WTC11 (cell line): ENCODE measurements at regions not wholly inside any gene's neighbourhood (a gene's known extent, or its start where the extent isn't known, plus 50 kb on each side); places are given as distances from the start of the nearest gene placed in this dataset.

Experiments
- ATAC-seq: fragments of 200-7000 bp; cut with Tn5 transposase; 2 replicates; pipeline ENCODE4 v1.10.0; 2021; ENCODE audit warnings: mild to moderate bottlenecking, moderate library complexity
- CTCF ChIA-PET: fragments of 300-600 bp; sonication (Branson Sonifier 250); formaldehyde crosslinking; loops from one replicate; lab custom pipeline; 2021; ENCODE audit warnings: antibody characterized with exemption; lab: Charles Lee
- POLR2A ChIA-PET: fragments of 350-600 bp; sonication (Branson Sonifier 250); formaldehyde crosslinking; loops from one replicate; lab custom pipeline; 2021; ENCODE audit warnings: antibody characterized with exemption; lab: Charles Lee
- DNase-seq: peaks from one replicate; pipeline ENCODE4 v3.0.0; 2021; ENCODE audit warnings: low spot score
- H3K27ac Mint-ChIP-seq: 2 replicates; pipeline ENCODE4 v1.8.0; 2021; ENCODE audit warnings: mixed read lengths
- H3K27me3 Mint-ChIP-seq: 2 replicates; pipeline ENCODE4 v1.8.0; 2021; ENCODE audit warnings: low read depth, mild to moderate bottlenecking, moderate library complexity, mixed read lengths
- H3K36me3 Mint-ChIP-seq: 2 replicates; pipeline ENCODE4 v1.8.0; 2021; ENCODE audit warnings: mixed read lengths
- H3K4me1 Mint-ChIP-seq: 2 replicates; pipeline ENCODE4 v1.8.0; 2022; ENCODE audit warnings: mixed read lengths
- H3K4me3 Mint-ChIP-seq: 2 replicates; pipeline ENCODE4 v1.8.0; 2021; ENCODE audit warnings: mild to moderate bottlenecking, moderate library complexity, mixed read lengths
- H3K9me3 Mint-ChIP-seq: 2 replicates; pipeline ENCODE4 v1.8.0; 2021; ENCODE audit warnings: mixed read lengths
- ATF1 ChIP-seq: sonication (generic); formaldehyde crosslinking; IDR thresholded peaks from 2 replicates; pipeline ENCODE4 v1.8.1; 2023; ENCODE audit warnings: mild to moderate bottlenecking, moderate library complexity, missing genetic modification reagents
- CDX4 ChIP-seq: fragments of 250-450 bp; sonication (Bioruptor Pico); IDR thresholded peaks from 2 replicates; pipeline ENCODE4 v1.9.0; 2021; ENCODE audit warnings: moderate library complexity, mild to moderate bottlenecking, inconsistent platforms, borderline replicate concordance
- EMX1 ChIP-seq: fragments of 250-450 bp; sonication (Bioruptor Pico); IDR thresholded peaks from 2 replicates; pipeline ENCODE4 v1.8.0; 2021; ENCODE audit warnings: mild to moderate bottlenecking
- FOXJ3 ChIP-seq: sonication (generic); formaldehyde crosslinking; IDR thresholded peaks from 2 replicates; pipeline ENCODE4 v1.9.0; 2021; ENCODE audit warnings: missing genetic modification reagents, mild to moderate bottlenecking, borderline replicate concordance
- FOXK1 ChIP-seq: sonication (generic); formaldehyde crosslinking; IDR thresholded peaks from 2 replicates; pipeline ENCODE4 v1.8.0; 2022; ENCODE audit warnings: mild to moderate bottlenecking, moderate library complexity, missing genetic modification reagents
- HMGXB4 ChIP-seq: sonication (generic); formaldehyde crosslinking; IDR thresholded peaks from 2 replicates; pipeline ENCODE4 v1.8.1; 2023; ENCODE audit warnings: mild to moderate bottlenecking, moderate library complexity, missing genetic modification reagents
- NFE2L1 ChIP-seq: sonication (generic); formaldehyde crosslinking; IDR thresholded peaks from 2 replicates; pipeline ENCODE4 v1.8.1; 2023; ENCODE audit warnings: missing genetic modification reagents
- RORB ChIP-seq: fragments of 250-450 bp; sonication (Bioruptor Pico); IDR thresholded peaks from 2 replicates; pipeline ENCODE4 v1.9.0; 2021; ENCODE audit warnings: mild to moderate bottlenecking
- SMAD4 ChIP-seq: sonication (generic); formaldehyde crosslinking; IDR thresholded peaks from 2 replicates; pipeline ENCODE4 v1.8.0; 2022; ENCODE audit warnings: mild to moderate bottlenecking, missing genetic modification reagents
- SP1 ChIP-seq: sonication (generic); formaldehyde crosslinking; conservative IDR thresholded peaks from 2 replicates; pipeline ENCODE4 v1.8.1; 2022; ENCODE audit warnings: missing genetic modification reagents
- TP53 ChIP-seq: sonication (generic); formaldehyde crosslinking; IDR thresholded peaks from 2 replicates; pipeline ENCODE4 v1.8.1; 2023; ENCODE audit warnings: mild to moderate bottlenecking, missing genetic modification reagents
- USF1 ChIP-seq: sonication (generic); formaldehyde crosslinking; IDR thresholded peaks from 2 replicates; pipeline ENCODE4 v1.8.0; 2022; ENCODE audit warnings: mild to moderate bottlenecking, missing genetic modification reagents
- ZNF232 ChIP-seq: sonication (generic); formaldehyde crosslinking; IDR thresholded peaks from 2 replicates; pipeline ENCODE4 v1.8.0; 2022; ENCODE audit warnings: mild to moderate bottlenecking, missing genetic modification reagents
- ZNF263 ChIP-seq: sonication (generic); formaldehyde crosslinking; IDR thresholded peaks from 2 replicates; pipeline ENCODE4 v1.8.1; 2022; ENCODE audit warnings: low read depth, mild to moderate bottlenecking, moderate library complexity, missing genetic modification reagents
- ZNF317 ChIP-seq: sonication (generic); formaldehyde crosslinking; IDR thresholded peaks from 2 replicates; pipeline ENCODE4 v1.8.1; 2023; ENCODE audit warnings: low read depth, mild to moderate bottlenecking, moderate library complexity, missing genetic modification reagents, borderline replicate concordance
- ZNF423 ChIP-seq: fragments of 250-450 bp; sonication (Bioruptor Pico); IDR thresholded peaks from 2 replicates; pipeline ENCODE4 v2.1.2; 2022; ENCODE audit warnings: mild to moderate bottlenecking, moderate library complexity
- TF ChIP-seq, protein P1 (sequence below): fragments of 250-450 bp; sonication (Bioruptor Pico); IDR thresholded peaks from 2 replicates; pipeline ENCODE4 v1.8.0; 2021; ENCODE audit warnings: mild to moderate bottlenecking
- TF ChIP-seq, protein P2 (sequence below): sonication (generic); formaldehyde crosslinking; IDR thresholded peaks from 2 replicates; pipeline ENCODE4 v1.8.0; 2022; ENCODE audit warnings: mild to moderate bottlenecking, missing genetic modification reagents
- TF ChIP-seq, protein P3 (sequence below): sonication (generic); formaldehyde crosslinking; IDR thresholded peaks from 2 replicates; pipeline ENCODE4 v1.8.1; 2022; ENCODE audit warnings: missing genetic modification reagents, borderline replicate concordance

DNA sequence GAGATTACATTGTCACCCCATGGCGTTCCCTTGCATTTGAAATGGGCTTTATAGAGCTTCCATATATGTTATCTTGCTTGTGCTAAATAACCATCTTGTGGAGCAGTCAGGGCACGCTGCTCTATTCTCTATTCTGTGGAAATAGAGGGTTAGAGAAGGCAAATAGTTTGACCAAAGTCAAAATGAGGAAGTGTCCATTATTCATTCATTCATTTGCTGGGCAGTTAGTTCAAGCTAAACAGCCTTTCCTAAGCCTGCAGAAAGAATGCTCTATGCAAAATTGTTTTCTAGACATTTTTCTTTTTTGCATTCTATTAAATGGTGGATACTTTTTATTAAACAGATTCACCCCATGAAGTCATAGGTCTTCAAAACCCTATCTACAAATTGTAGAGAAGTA, 67.8 kb upstream of the ELAC2 start:
- ChIA-PET CTCF (no interaction called here), POLR2A (no interaction called here)
- Mint-ChIP-seq H3K27me3 (no peaks in the 10 kb centered on the region), H3K9me3 (peaks cover 19% of the 10 kb centered on the region), H3K4me1 (no peaks in the 10 kb centered on the region), H3K4me3 (no peak overlapping the region), H3K36me3 (no peaks in the 10 kb centered on the region), H3K27ac (no peak overlapping the region)
- ATAC-seq: no peak
- DNase-seq: no peak
- TF ChIP-seq HMGXB4 (CRISPR knock-in tag): no peak
- TF ChIP-seq, protein P1, sequence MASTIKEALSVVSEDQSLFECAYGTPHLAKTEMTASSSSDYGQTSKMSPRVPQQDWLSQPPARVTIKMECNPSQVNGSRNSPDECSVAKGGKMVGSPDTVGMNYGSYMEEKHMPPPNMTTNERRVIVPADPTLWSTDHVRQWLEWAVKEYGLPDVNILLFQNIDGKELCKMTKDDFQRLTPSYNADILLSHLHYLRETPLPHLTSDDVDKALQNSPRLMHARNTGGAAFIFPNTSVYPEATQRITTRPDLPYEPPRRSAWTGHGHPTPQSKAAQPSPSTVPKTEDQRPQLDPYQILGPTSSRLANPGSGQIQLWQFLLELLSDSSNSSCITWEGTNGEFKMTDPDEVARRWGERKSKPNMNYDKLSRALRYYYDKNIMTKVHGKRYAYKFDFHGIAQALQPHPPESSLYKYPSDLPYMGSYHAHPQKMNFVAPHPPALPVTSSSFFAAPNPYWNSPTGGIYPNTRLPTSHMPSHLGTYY (CRISPR knock-in tag): no peak
- TF ChIP-seq FOXK1 (CRISPR knock-in tag): no peak
- TF ChIP-seq ZNF232 (CRISPR knock-in tag): no peak
- TF ChIP-seq, protein P2, sequence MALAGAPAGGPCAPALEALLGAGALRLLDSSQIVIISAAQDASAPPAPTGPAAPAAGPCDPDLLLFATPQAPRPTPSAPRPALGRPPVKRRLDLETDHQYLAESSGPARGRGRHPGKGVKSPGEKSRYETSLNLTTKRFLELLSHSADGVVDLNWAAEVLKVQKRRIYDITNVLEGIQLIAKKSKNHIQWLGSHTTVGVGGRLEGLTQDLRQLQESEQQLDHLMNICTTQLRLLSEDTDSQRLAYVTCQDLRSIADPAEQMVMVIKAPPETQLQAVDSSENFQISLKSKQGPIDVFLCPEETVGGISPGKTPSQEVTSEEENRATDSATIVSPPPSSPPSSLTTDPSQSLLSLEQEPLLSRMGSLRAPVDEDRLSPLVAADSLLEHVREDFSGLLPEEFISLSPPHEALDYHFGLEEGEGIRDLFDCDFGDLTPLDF: no peak
- TF ChIP-seq USF1: no peak
- TF ChIP-seq ZNF263 (CRISPR knock-in tag): no peak
- TF ChIP-seq EMX1 (CRISPR knock-in tag): no peak
- no peak for TF ChIP-seq CDX4 (CRISPR knock-in tag)
- no peak for TF ChIP-seq SP1 (CRISPR knock-in tag)
- TF ChIP-seq TP53 (CRISPR knock-in tag): no peak
- no peak for TF ChIP-seq ZNF317 (CRISPR knock-in tag)
- no peak for TF ChIP-seq FOXJ3 (CRISPR knock-in tag)
- TF ChIP-seq RORB (CRISPR knock-in tag): no peak
- TF ChIP-seq, protein P3, sequence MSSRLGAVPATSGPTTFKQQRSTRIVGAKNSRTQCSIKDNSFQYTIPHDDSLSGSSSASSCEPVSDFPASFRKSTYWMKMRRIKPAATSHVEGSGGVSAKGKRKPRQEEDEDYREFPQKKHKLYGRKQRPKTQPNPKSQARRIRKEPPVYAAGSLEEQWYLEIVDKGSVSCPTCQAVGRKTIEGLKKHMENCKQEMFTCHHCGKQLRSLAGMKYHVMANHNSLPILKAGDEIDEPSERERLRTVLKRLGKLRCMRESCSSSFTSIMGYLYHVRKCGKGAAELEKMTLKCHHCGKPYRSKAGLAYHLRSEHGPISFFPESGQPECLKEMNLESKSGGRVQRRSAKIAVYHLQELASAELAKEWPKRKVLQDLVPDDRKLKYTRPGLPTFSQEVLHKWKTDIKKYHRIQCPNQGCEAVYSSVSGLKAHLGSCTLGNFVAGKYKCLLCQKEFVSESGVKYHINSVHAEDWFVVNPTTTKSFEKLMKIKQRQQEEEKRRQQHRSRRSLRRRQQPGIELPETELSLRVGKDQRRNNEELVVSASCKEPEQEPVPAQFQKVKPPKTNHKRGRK (CRISPR knock-in tag): no peak
- no peak for TF ChIP-seq SMAD4 (CRISPR knock-in tag)

DNA sequence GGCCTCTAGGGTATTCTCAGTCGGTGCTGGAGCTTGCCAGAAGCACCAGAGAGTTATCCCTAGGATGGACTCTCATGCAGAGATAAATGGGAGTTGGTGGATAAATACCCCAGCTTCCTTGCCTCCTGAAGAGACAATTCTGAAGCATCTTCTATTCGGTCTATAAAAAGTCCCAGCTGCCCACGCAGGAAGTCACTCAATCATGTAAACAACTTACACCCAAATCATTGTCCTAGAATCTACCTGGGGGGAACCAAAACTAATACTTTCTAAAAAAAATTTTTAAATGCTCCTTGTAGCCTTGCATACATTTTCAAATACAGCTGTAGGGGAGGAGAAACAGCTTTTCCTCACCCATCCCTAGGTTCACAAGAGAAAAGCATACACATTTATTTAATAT, 66.6 kb upstream of the ELAC2 start:
- ChIA-PET POLR2A (no interaction called here), CTCF (no interaction called here)
- H3K27me3 Mint-ChIP-seq: no peaks in the 10 kb centered on the region
- TF ChIP-seq NFE2L1 (no peak), ZNF423 (CRISPR knock-in tag) (no peak), ATF1 (no peak)
- H3K4me3 Mint-ChIP-seq: no peak overlapping the region
- no peaks in the 10 kb centered on the region for H3K36me3 Mint-ChIP-seq
- H3K4me1 Mint-ChIP-seq: no peaks in the 10 kb centered on the region
- ATAC-seq (no peak), DNase-seq (no peak)
- no peak overlapping the region for H3K27ac Mint-ChIP-seq
- H3K9me3 Mint-ChIP-seq: peaks cover 19% of the 10 kb centered on the region
